Right kidney (tissue), 1 donor: ENCODE measurements at regions not wholly inside any gene's neighbourhood (a gene's known extent, or its start where the extent isn't known, plus 50 kb on each side); places are given as distances from the start of the nearest gene placed in this dataset.
"Not testable (repeated sequence)": the region's sequence is repeated elsewhere in the genome, so short reads cannot be mapped to it uniquely, and the experiment has no call there.

Experiments
- DNase-seq: peaks from one replicate; pipeline ENCODE4 v3.0.0-alpha.2; 2016

GRCh38 chr5:25448646-25449045 lies 803.9 kb upstream of the CDH10 start:
- no peak for DNase-seq

DNA sequence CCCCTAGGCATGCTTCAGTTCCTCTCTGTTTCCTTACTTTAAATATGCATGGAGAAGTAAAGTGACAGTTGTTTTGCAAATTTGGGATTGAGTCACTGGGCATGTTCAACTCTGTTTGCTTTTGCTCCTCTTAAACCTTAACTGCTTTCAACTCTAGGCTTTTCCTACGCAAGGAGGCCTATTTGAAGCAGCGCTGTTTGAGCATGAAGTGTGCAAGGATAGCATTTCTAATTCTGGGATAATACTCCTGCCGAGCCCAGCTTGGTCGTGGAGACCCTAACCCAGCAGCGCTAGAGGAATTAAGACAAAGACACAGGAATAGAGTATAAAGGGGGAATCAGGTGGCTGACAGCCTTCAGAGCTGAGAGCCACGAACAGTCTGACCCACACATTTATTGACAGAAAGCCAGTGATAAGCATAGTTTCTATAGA lies 803.4 kb upstream of the CDH10 start:
- DNase-seq: no peak

DNA sequence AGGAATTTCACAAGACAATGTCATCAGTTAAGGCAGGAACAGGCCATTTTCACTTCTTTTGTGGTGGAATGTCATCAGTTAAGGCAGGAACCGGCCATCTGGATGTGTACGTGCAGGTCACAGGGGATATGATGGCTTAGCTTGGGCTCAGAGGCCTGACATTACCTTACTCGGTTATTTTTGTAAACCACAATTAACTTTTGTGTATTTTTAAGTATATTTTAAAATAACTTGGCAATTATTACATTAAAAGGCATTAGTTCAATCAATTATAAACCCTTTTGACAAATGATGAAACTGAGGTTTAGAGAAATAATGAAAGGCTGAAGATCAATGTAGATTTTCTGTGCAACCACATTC lies 801.3 kb upstream of the CDH10 start:
- not testable (repeated sequence) for DNase-seq

DNA sequence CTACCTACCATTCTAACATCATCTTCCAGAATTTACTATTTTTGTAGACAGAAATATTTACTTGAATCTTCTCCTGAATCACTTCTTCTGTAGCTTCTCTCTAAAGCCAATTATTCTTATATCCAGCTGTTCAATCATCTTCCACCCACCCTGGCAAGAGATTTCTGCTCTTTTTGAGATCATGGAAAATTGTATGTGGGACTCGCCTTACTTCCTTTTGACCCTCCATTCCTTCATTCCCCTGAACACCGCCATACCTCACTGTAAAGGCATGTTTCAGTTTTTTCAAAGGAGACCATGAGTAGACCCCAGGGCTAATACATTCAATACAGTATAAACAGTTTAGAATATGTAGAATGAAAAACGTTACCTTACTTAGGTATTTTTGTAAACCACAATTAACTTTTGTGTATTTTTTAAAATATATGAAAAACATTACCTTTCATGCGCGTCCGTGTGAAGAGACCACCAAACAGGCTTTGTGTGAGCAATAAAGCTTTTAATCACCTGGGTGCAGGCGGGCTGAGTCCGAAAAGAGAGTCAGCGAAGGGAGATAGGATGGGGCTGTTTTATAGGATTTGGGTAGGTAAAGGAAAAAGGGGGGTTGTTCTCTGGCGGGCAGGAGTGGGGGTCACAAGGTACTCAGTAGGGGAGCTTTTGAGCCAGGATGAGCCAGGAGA lies 800.7 kb upstream of the CDH10 start:
- DNase-seq: not testable (repeated sequence)

DNA sequence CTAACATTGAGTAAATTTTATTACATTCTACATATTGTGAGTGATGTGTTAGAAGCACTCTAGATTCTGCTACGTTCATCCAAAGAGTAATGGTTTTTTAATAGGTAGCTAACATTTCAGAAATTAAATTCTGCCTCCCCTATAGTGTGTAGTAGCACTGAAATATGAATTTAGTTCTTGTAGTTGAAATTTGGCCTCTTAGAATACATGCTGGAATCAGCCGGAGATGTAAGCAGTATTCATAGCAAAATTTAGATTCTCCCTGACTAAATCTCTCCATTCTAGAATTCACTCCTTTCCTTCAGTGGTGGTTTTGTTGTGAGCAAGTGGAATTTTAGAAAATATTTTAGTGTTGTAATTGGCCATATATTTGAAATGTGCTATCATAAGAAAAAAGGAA lies 799.9 kb upstream of the CDH10 start:
- no peak for DNase-seq

DNA sequence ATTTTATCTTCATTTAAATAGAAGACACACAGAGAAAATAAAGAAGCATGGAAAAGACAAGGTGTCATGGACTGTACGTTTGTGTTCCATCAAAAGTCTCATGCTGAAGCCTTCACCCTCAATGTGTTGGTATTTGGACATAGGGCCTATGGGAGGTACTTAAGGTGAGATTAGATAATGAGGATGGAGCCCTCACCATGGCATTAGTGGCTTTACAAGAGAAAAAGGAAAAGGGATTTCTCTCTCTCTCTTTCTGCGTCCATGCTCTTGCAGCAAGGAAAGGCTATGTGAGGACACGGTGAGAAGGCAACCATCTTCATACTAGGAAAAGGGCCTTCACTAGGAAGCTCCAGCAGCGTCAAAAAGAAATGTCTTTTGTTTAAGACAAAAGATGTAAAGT lies 797.0 kb upstream of the CDH10 start:
- DNase-seq: no peak

DNA sequence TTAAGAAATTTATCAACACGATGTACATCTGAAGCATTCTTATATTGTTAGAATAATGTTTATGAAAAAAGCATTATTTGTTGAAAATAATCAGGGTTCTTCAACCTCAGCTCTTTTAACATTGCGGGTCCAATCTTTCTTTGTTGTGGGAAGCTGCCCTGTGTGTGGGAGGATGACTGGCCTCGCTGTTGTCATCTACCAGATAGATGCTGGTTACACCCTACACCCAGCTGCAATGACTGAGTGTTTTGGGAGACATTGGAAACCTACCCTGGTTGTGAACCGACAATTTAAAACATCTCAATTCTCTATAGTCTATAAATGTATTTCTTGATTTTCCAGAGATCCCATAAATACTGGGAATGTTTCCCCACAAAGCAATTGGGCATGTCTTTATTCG lies 794.2 kb upstream of the CDH10 start:
- no peak for DNase-seq

GRCh38 chr5:25438375-25438774 lies 793.6 kb upstream of the CDH10 start:
- DNase-seq: not testable (repeated sequence)

DNA sequence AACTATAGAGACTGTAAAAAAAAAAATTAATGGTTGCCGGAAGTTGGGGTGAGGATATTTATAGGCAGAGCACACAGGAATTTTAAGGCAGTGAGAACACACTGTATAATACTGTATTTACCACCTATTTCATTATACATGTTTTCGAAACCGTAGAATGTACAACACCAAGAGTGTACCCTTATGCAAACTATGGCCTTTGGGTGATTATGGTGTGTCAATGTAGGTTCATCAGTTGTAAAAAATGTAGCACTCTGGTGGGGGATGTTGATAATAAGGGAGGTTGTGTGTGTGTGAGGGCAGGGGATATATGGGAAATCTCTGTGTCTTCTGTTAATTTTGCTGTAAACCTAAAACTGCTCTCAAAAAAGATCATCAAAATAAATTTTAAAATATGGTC lies 791.7 kb upstream of the CDH10 start:
- DNase-seq: no peak

DNA sequence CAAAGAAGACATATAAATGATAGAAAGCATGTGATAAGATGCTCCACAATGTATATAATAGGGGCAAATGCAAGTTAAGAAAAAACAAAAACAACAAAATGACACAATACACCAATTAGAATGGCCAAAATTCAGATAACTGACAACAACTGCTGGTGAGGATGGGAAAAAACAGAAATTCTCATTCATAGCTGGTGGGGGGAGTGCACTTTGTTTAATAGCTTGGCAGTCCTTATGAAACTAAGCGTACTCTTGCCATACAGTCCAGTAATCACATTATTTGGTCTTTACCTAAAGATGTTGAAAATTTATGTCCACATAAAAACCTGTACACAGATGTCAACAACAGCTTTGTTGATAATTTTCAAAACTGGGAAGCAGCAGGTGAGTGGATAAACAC lies 791.1 kb upstream of the CDH10 start:
- no peak for DNase-seq

DNA sequence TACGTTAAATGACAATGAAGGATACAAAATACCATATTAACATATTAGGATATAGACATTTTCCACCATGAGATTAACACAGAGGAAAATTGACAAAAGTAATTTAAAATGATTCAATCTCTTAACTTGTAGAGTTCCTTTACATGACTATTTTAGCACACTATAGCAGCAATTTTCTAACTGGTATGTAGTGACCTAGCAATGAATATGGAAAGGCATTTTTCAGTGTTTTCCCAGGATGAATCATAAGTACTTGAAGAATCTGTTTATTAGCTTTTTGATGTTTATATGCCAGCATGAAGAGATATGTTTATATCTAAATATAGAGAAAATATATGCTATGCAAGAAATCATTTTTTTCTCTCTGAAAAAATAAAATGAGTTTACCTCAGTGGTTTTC lies 782.5 kb upstream of the CDH10 start:
- DNase-seq: no peak

DNA sequence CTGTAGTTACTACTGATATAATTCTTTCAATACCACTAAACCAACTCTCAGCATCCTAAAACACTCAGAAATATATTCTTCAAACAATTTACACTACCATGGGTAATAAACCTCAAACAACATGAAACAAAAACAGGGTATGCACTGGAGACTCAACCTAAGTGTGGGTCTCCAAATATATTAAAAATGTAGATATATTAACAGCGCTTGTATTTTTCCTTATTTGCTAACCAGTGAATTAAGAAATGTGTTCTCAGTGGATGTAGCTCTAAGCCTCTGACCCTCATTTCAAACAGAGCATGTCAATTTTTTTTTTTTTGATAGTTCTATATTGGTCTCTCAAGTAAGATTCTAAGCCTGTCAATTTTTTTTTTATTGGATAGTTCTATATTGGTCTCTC lies 778.5 kb upstream of the CDH10 start:
- no peak for DNase-seq

- DNase-seq: no peak
Observed at GRCh38 chr5:25419684-25420083, 774.9 kb upstream of the CDH10 start.

DNA sequence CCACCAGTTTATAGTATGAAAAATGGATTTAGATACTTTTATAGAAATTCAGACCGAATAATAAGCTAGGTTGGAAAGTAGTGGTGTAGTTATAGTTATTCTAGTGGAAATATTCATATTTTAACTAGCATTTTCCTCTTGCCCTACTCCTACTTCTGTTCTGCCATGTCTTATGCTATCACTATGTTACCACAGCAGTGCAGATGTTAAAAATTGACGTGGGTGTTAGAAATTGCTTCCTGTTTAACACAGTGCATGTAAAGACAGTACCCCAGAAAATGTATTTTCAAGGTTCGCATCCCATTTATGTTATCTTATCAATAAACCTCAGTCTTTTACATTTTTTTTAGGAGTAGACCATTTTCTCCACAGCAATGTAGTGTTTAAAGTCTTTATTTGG lies 774.2 kb upstream of the CDH10 start:
- no peak for DNase-seq

GRCh38 chr5:25418319-25418859 lies 773.6 kb upstream of the CDH10 start:
- no peak for DNase-seq

- no peak for DNase-seq
Observed at GRCh38 chr5:25416960-25417359, 772.2 kb upstream of the CDH10 start.

GRCh38 chr5:25415970-25416369 lies 771.2 kb upstream of the CDH10 start:
- DNase-seq: no peak

DNA sequence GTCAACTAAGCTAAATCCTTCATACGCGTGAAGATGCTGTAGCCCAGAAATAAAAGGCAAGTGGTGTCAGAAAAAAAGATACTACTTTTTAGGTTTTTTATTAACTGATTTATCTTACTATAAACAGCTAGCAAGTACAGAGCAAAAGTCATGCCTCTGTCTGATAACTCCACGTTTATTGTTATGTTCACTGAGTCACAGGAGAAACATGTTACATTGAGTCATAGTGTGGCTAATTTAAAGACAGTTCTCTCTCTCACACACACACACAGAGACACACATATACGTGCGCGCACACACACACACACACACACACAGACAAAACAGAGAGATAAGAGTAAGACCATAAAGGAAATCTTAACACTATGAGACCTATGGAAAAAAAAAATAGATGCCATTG lies 770.0 kb upstream of the CDH10 start:
- no peak for DNase-seq

DNA sequence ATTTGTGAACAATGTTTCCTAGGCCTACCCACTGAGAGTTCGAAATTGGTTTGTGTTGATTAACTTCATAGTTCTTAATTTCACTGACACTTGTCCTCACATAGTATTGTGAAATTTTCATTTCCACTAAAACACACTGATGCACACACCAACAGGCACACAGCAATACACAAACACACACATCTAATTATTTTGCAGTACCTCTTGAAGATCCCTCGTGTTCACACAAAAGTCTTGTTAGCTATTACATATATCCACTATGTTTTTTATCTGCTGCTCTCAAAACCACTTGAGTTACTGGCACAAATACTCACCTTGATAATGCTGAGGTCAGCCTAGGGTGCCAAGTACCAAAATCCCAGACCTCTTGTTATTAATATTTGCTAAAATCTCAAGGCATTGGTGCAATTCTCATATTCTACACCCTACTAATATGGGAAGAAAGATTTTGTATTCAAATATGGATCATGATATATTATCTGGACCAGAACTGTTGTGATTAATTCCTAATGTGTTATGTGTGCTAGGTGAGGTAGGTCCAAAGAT lies 767.4 kb upstream of the CDH10 start:
- DNase-seq: no peak

DNA sequence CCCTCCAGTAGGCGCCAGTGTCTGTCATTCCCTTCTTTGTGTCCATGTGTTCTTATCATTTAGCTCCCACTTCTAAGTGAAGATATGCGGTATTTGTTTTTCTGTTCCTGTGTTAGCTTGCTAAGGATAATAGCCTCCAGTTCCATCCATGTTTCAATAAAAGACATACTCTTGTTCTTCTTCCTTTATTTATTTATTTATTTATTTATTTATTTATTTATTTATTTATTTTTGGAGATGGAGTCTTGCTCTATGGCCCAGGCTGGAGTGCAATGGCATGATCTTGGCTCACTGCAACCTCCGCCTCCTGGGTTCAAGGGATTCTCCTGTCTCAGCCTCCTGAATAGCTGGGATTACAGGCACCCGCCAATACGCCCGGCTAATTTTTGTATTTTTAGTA lies 762.6 kb upstream of the CDH10 start:
- not testable (repeated sequence) for DNase-seq

- no peak for DNase-seq
Observed at GRCh38 chr5:25405850-25406249, 761.1 kb upstream of the CDH10 start.

DNA sequence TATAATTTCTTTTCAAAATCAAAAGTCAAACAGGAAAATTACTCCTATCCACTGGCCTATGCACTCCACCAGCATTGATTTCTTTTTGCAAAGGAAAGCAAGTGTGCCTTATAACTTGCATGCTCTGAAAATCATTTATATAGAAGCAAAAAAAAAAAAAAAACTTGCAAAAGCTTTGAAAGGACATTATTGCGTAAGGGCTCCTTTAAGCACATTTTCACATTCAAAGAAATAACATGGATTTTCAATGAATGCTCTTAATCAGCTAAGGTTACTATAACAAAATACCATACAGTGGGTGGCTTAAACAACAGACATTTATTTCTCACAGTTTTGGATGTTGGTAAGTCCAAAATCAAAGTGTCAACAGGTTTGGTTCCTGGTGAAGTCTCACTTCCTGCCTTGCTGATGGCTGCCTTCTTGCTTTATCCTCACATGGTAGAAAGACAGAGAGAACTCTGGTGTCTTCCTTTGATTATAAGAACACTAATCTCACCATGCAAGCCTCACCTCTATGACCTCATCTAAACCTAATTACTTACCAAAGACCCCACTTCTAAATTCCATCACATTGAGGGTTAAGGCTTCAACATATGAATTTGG lies 755.2 kb upstream of the CDH10 start:
- DNase-seq: no peak

DNA sequence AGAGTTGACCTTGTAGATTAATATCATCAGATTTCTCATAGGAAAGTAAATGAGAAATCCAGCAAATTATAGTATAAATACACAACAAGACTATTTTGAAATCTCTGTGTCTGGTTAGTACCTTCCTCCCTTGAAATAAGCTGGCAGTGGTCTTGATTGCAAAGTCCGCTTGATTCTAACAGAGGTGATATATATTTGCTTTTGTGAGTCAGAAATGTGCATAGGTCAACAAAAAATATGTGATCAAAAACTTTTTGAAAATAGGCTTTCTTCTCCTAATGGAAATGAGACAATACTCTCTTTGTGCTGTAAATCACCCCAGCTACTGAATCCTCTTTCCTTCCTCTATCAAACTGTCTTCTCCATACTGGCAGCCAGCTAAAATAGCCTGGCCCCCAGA lies 749.2 kb upstream of the CDH10 start:
- no peak for DNase-seq

DNA sequence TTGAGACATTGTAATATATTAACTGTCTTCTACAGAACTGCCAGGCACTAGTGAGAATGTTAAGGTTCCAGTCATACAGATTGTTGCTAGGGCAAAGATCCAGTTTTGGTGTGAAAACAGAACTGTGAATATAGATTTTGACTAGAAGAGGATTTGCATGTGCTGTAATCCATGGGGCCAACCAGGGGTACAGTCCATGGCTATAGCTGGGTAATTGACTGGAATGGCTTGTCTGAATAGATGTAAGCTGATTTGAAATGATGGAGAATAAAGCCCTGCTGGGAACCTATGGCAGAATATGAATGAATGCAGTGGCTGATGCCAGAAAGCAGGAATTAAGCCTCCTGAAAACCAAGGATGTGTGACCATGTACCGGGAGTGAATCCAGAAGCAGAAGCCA lies 748.5 kb upstream of the CDH10 start:
- no peak for DNase-seq
